ENCODE measurements at regions not wholly inside any gene's neighbourhood (a gene's known extent, or its start where the extent isn't known, plus 50 kb on each side); places are given as distances from the start of the nearest gene placed in this dataset.

GRCh38 chr7:19572566-19572965, 136.3 kb downstream of the POLR1F start:
- TF ChIP-seq CTCF (IDR thresholded peaks at IDR 0.05) (no peak), POLR2A (IDR thresholded peaks at IDR 0.05) (no peak)

All from right lobe of liver (tissue), 4 donors.